Dedifferentiated amniotic fluid mesenchymal stem cell (primary cell): ENCODE measurements at regions not wholly inside any gene's neighbourhood (a gene's known extent, or its start where the extent isn't known, plus 50 kb on each side); places are given as distances from the start of the nearest gene placed in this dataset.
A peak's percentile ranks its signal among the peaks of the same experiment; 100 is the strongest.

Experiments used
- DNase-seq: peaks from one replicate; pipeline ENCODE4 v3.0.0-alpha.2; 2016; ENCODE audit errors: extremely low spot score

DNA sequence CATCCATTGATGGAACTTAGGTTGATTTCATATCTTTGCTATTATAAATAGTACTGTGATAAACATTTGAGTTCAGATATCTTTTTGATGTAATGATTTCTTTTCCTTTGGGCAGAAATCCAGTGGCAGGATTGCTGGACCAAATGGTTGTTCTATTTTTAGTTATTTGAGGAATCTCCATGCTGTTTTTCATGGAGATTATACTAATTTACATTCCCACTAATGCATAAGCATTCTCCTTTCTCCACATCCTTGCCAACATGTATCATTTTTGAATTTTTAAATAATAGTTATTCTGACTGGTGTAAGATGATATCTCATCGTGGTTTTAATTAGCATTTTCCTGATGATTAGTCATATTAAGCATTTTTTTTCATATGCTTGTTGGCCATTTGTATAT, 144.0 kb upstream of the SUCLG2 start:
- DNase-seq = no peak

DNA sequence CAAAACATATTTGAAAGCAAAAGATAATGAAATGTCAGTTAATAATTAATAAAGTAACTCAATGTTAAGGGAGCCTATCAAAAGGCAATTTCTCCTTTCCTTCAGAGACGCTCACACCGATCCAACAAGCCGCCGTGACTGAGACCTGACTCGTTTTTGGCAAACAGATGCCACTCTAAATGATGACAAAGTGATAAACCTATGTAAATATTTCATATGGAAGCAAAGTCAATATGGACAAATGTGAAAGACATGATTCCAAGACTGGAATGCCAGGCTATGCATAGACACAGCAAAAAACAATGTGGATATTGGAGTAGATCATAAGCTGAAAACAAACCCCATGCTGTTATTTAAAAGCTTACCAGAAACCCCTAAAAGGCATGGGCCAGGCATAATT, 137.2 kb upstream of the SUCLG2 start:
- no peak for DNase-seq

DNA sequence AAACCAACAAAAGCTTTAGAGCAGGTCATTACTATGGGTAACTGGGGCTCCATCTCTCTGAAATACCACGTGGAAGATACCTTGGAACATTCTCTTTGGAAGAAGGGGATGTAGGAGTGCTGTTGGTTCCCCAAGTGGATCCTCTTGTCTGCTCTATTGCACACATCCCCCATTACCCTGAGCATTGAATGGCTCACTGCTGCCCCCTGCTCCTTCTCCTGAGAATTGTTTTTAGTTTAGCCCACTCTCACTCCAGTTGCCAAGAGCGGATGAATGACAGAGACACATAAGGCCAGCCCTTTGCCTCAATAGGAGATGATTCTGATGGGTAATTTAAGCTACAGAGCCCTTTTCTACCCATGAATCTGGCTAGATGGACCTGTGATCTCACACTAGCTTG, 135.6 kb upstream of the SUCLG2 start:
- no peak for DNase-seq

DNA sequence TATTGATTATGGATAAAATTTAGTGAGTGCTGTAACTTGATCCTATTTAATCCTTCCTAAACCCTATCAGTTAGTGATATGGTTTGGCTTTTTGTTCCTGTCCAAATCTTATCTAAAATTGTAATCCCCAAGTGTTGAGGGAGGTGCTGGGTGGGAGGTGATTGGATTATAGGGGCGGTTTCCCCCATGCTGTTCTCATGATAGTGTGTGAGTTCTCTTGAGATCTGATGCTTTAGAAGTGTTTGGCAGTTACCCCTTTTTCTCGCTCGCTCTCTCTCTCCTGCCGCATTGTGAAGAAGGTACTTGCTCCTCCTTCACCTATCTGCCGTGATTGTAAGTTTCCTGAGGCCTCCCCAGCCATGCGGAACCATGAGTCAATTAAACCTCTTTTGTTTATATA, 134.0 kb upstream of the SUCLG2 start:
- DNase-seq = no peak

DNA sequence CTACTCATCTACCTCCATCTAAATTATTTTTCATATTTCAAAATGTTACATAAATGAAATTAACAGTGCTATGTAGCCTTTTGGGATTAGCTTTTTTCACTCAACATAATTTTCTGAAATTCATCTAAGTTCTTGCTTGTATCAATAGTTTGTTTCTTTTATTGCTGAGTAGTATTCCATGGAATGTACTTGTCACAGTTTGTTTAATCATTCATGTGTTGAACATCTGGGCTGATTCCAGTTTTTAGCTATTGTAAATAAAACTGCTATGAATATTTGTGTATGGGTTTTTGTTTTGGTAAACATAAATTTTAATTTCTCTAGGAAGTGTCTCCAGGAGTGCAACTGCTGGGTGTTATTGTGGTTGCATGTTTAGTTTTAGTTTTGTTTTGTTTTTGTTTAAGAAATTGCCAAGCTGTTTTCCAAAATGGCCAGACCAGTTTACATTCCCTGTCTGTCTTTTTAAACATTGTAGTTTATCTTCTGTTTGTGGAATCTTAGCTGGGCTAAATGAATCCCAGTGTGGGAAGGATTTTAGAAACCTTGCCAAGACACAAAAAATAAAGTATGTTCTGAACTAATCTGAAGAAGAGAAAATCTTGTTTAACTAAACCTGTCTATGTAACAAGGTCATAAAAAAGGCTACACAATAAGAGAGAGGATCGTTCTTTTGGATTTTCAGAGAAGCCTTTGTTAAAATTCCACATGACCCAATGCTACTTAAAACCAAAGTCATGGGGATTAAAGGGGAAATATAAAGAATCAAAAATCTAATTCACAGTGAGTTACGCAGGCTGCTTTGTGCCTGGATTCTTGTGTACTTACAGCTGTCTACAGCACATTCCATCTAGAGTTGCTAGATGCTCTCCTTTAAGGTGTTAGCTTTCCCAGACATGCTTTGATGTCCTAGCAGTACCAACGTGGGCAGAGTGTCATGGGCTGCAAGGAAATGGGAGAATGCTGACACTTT, 129.2 kb upstream of the SUCLG2 start:
- DNase-seq = peak; percentile 20

DNA sequence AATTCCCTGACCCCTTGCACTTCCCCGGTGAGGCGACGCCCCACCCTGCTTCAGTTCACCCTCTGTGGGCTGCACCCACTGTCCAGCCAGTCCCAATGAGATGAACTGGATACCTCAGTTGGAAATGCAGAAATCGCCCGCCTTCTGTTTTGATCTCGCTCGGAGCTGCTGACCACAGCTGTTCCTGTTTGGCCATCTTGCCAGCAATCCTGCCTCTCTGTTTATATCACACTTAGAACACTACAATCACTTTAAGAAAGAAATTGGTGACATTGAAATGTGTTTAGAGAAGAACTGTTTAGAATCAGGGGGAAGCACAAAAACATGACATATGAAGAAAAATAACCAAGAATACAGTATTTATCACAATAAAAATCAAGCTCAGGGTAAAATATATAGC, 127.5 kb upstream of the SUCLG2 start:
- DNase-seq = no peak

DNA sequence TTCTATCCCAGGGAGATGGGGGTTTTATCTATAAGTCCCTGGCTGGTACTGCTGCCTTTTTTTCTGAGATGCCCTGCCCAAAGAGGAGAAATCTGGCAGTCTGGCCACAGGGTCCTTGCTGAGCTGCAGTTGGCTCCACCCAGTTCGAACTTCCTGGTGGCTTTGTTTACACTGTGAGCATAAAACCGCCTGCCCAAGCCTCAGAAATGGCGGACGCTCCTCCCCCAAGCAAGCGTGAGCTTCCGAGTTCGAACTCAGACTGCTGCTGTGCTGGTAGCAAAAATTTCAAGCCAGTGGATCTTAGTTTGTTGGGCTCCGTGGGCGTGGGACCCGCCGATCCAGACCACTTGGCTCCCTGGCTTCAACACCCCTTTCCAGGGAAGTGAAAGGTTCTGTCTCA, 126.8 kb upstream of the SUCLG2 start:
- DNase-seq = no peak

DNA sequence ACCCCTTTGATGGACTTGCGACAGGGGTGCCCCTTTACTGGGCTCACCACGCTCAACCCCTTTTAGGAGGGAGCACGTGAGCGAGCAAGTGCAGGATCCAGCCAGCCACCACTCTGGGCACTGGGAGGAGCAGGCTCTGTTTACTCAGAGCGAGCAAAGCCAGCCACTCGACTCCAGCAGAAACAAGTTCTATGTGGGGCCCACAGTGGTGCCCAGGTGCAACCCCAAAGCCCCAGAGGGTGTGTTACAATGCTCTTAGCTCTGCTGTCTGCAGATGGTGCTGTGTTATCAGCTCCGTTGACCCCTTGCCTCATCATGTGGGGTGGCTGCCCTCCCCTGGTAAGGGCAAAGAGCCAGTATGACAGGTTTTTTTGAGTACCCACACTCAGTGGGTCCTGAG, 120.3 kb upstream of the SUCLG2 start:
- DNase-seq = no peak

DNA sequence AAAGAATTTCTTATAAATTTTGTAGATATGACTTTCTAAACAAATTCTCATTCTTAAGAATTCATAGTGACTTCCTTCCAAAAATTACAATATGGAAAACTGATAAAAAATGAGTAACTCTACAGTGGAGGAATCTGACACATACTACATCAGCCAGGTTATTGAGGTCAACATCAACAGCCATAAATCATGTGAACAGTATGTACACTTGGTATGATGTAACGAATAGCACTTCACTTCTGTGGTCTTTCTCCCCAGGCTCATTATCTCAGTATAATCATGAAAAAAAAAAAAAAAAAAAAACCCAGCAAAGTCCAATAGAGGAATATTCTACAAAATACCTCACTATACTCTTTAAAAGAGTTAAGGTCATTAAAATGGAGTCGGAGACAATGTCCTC, 111.2 kb upstream of the SUCLG2 start:
- no peak for DNase-seq

DNA sequence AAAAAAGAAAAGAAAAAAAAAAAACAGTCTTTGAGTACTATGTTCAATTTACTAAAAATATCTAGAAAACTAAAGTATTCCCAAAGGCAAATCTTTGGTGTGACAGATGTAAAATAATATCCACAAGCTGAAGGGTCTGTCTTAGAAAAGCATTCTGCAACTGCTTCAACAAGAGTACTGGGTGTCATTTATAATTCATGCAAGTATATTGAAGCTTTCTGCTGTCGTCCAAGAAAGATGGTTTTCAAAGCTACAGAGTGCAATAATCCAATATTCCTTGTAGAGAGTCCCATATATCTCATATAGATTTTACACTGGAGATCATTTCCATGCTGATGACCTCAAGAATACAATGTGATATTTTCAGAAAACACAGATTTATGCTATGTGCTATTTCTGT, 90.9 kb upstream of the SUCLG2 start:
- DNase-seq = no peak

DNA sequence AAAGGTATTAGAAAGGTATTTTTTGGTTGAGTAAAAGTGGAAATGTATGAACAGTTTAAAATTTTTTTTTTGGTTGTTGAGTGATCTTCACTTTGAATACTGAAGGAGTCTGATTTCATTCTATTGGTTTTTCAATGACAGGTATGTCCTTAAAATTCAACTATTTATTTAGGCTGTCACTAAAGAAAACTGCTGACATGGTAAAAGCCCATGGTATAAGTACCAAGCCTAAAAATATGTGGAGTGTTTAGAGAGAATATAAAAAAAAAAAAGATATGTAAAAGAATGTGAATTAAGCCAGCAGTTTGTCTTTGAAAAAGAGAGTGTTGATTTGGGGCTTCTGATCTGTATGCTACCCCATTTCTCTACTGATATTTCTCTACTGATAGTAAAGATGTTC, 90.3 kb upstream of the SUCLG2 start:
- no peak for DNase-seq

DNA sequence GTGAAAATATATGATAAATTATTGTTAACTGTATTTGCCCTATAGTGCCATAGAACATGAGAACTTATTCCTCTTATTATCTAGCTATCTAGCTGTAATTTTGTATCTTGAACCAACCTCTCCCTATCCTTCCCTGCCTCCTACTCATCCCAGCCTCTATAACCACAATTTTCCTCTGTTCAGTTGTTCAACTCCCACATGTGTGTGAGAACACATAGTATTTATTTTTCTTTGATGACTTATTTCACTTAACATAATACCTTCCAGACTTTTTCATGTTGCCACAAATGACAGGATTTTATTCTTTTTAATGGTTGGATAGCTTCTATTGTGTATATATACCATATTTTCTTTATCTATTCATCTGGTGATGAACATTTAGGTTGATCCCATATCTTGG, 85.4 kb upstream of the SUCLG2 start:
- DNase-seq = no peak

DNA sequence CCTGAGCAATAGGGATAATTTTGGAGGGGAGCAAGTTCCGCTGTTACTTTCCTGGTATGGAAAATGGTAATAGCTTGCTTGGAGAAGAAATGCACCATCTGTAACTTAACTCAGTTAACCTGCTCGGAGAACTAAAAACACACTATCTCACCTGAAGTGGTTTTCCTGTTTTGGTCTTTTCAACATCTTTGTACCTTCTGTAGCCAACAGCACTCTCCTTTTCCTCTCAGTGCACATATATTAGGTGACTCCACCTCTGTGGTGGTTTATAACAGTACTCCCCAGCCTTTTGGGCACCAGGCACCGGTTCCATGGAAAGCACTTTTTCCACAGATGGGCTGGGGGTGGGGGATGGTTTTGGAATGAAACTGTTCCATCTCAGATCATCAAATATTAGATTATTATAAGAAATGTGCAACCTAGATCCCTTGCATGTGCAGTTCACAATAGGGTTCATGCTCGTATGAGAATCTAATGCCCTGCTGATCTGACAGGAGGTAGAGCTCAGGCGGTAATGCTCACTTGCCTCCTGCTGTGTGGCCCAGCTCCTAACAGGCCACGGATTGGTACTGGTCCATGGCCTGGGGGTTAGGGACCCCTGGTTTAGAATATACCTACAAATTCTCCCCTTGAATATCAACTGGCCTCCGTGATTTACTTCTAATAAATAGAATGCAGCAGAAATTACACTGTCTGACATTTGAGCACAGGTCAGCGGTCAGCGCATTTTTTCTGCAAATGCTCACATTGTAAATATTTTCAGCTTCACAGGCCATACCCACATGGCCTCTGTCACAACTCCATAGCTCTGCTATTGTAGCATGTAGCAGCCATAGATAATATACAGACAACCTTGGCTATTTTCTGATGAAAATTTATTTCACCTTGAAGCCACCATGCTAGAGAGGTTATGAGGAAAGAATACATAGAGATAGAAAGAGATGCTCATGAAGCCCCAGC, 83.8 kb upstream of the SUCLG2 start:
- DNase-seq = no peak

DNA sequence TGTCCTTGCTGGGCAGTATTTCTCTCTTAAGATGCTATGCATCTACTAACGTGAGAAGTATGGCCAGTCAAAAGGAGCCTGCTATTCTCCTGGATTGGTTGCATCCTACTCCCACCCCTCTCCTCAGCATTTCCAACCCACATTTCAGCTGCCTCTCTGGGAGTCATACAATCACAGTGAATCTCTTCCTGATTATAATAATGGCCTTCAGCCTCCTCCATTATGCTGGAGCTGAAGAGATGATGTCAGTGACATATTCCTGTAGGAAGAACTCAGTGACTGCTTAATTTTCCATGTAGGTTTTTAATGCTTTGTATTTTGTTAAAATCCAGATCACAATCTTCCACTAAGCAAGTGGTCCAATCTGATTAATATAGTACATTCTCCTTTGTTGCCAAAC, 82.7 kb upstream of the SUCLG2 start:
- no peak for DNase-seq

DNA sequence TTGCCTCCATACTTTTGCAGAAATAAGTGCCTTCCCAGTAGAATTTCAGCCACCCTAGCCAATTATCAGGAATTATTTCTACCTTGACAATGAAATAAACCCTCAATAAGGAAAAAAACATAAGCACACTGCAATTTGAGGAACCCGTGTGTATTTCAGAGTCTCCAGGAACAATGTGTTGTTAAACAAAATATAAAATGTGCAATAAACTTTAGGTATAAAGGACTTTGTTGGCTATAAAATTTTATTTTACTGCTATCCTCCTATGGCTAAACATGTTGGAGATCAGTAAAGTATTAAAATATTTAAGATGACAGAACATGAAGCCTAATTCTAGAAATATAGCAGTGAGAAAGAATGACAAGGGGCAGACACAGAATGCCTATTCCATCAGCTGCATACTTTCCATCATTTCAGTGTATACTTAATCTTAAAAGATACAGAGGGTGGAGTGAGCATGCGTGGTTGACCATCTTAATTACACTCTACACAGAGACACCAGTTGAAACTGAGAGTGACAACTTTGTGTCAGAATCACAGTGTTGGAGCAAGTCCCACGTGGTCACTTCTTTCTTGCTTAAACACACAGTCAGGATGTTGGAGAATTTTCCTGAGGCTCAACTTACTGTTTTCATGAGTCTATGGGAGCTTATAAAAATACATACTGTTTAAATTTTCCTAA, 79.0 kb upstream of the SUCLG2 start:
- no peak for DNase-seq

DNA sequence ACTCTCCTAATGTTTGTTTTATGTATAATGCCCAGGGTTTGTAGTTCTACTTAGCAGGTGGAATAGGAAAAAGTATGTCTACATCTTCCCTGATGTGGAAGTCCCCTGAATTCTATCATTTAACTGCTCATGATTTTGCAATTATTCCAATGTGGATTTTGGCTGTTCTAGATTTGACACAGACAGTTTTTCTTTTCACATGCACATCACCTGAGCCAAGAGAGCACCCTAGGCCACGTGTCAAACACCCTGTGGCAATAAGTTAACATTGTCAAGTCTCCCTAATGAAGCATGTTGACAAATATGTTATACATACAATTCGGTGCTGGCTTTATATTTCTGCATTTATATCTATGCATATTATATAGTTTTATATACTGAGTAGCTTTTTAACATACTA, 70.0 kb upstream of the SUCLG2 start:
- DNase-seq = no peak

DNA sequence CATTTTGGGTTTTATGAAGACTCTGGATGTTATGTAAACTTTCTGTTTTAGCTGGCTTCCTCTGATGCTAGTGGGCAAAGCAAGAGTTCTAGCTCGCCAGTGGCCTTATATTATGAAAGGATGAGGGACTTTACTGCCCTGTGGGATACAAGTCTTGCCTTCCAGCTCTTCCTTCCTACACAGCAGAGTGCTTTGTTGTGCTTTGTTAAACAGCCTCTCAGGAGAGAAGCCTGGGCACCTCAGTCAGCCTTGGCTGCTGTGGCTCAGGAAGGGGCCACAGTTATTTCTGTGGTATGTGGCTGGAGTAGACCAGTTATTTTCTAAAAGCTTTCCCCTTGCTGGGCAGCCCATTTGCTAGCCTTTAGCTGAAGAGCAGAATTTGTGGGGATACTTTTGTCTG, 69.5 kb upstream of the SUCLG2 start:
- DNase-seq = no peak

DNA sequence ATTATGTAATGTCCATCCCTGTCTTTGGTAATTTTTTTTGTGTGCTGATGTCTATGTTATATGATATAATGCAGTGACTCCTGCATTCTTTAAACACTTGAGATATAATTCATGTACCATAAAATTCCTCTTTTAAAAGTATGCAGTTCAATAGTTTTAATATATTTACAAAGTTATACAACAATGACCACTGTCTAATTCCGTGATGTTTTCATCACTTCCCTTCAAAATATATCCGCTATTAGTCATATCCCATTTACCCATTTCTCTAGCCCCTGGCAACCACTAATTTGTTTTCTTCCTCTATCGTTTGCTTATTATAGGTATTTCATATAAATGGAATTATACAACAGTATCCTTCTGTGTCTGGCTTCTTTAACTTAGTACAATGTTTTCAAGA, 64.9 kb upstream of the SUCLG2 start:
- no peak for DNase-seq

DNA sequence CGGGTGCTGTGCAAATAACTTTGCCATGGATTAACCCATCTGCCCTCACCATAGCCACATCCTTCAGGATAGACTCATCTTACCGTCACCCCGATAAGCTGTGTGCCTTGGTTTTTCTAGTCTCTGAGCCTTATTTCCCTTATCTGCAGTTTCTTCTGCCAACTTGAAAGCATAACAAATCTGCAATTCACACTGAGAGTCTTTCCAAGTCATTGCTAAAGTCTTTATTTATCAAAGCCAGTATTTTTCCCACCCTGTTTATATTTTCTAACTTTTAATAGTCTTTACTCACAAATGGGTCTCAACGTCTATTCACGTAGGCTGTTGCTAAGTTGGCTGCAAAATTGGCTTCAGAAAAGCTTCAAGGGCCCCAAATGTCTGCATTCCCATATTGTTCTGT, 61.6 kb upstream of the SUCLG2 start:
- no peak for DNase-seq

DNA sequence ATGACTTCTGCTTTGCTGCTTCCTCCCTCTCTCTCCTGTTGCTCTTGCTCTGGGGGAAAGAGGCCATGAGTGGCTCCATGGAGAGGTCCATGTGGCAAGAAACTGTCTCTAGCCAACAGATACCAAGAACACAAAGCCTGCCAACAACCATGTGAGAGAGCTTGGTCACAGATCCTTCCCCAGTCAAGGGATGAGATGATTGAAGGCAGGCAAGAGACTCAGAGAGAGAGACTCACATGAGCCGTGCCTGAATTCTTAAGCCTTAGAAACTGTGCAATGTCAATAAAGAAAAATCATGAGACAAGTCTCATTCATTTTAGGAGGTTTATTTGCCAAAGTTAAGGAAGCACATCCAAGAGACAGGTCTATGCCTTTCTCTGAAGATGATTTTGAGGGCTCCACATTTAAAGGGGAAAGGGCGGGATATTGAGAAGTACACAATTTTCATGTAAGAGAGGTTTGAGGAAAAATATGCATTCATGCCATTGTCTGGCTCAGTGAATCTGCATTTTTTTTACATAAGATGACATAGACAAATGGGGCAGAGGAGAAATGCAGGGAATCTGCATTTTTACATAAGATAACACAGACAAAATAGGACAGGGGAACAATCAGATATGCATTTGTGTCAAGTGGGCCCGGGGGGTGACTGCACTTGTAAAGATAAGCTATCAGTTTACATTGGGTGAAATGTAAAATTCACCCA, 59.5 kb upstream of the SUCLG2 start:
- no peak for DNase-seq

DNA sequence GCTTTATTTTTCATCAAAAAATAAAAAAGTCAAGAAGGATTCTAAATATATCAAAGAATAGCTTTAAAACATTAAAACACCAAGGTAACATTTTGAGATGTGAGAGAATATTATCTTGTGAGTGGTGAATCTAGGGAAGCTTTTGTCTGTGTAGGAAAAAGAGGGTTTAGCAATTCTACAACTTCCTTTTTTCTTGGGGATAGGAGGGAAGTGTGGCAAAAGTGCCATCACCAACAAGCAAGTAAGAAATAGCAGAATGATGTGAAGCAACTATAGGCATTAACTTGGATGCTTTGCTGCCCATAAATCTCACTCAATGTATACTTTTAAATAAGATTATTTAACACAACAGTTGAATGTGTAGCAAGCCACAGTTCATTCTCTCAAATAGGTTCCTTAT, 57.8 kb upstream of the SUCLG2 start:
- DNase-seq = no peak

DNA sequence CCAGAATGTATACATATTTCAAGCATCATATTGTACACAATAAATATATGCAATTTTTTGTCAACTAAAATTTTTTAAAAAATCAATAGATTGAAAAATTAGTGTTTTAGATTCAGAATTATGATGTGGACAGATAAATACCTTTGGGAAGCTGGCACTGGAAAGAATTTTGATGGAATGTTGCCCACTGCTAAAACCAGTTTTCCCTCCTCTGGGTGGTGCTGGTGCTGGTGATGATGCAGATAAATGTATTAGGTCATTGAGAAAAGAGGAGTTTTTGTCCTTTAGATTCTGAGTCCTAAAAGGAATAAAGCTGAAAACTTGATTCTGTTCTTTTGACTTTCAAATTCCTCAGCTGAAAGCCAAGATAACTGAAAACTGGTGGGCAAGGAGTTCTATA, 56.0 kb upstream of the SUCLG2 start:
- no peak for DNase-seq
